ENCODE measurements at regions not wholly inside any gene's neighbourhood (a gene's known extent, or its start where the extent isn't known, plus 50 kb on each side); places are given as distances from the start of the nearest gene placed in this dataset.

DNA sequence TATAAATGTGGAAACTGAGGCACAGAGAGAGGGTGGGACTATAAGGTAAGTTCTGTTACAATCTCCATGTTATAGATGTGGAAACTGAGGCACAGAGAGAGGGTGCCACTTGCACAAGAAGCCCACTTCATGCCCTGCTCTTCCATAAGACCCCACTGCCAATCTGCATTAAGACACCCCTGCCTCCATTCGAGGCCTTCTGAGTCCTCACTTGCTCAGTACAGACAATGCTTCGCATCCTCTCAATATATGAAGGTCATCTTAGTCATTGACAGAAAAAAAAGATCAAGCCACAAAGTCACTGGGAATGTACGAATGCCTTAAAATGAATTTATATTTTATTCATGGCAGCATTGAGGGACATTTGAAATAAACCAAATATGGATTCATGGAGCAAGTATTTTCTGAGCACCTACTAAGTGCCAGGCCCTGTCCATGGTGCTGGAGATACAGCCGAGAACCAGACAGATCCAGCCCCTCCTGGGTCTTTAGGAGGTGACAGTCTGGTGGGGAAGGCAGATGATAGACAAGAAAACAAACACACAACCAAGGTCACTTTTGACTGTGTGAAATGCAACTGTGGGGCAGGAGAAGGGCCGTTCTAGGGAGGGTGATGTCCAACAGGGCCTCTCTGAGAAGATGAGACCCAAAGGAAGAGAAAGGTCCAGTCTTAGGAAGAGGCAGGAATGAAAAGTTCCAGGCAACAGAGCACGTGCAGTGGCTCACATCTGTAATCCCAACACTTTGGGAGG lies 92.5 kb upstream of the PTPN1 start:
- no peak overlapping the region for H3K27ac Mint-ChIP-seq
- H3K4me1 Mint-ChIP-seq, result no peaks in the 10 kb centered on the region
- no peak overlapping the region for H3K4me3 Mint-ChIP-seq
- intact Hi-C loops (cut with micrococcal nuclease), result no loop called here
- no peak for ATAC-seq (ENCODE audit: low read depth)
- peaks cover 7% of the 10 kb centered on the region for H3K27me3 Mint-ChIP-seq
- peaks cover 6% of the 10 kb centered on the region for H3K9me3 Mint-ChIP-seq
- CTCF ChIA-PET, result no interaction called here
- no peaks in the 10 kb centered on the region for H3K36me3 Mint-ChIP-seq (ENCODE audit: low read depth)
- no peak for DNase-seq
- POLR2A ChIA-PET, result no interaction called here
- TF ChIP-seq, protein P1, sequence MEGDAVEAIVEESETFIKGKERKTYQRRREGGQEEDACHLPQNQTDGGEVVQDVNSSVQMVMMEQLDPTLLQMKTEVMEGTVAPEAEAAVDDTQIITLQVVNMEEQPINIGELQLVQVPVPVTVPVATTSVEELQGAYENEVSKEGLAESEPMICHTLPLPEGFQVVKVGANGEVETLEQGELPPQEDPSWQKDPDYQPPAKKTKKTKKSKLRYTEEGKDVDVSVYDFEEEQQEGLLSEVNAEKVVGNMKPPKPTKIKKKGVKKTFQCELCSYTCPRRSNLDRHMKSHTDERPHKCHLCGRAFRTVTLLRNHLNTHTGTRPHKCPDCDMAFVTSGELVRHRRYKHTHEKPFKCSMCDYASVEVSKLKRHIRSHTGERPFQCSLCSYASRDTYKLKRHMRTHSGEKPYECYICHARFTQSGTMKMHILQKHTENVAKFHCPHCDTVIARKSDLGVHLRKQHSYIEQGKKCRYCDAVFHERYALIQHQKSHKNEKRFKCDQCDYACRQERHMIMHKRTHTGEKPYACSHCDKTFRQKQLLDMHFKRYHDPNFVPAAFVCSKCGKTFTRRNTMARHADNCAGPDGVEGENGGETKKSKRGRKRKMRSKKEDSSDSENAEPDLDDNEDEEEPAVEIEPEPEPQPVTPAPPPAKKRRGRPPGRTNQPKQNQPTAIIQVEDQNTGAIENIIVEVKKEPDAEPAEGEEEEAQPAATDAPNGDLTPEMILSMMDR (IDR thresholded peaks at IDR 0.05), result no peak

DNA sequence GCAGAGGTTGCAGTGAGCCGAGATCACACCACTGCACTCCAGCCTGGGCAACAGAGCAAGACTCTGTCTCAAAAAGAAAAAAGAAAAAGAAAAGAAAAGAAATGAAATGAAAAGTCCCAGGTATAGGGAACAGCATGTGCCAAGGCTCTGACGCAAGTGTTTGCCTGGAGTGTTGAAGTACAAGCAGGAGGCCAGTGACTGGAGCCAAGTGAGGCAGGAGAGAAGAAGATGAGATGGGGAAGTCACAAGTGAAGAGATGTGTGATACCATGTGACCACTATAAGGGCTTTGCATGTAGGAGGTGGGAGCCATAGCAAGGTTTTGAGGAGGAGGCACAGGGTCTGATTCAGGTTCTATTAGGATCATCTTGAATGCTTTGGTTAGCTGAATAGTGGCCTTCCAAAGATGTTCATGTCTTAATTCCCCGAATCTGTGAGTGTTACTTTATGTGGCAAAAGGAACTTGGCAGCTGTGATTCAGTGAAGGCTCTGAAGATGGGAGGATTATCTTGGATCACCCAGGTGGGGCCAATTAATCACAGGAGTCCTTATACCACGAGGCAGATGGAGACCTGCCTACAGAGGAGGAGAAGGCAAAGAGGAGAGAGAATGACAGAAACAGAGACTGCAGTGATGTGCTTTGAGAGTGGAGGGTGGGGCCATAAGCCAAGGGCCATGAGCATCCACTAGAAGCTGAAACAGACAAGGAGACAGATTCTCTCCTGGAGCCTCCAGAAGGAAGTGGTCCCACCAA lies 91.1 kb upstream of the PTPN1 start:
- ChIA-PET CTCF (no interaction called here), POLR2A (no interaction called here)
- Mint-ChIP-seq H3K27me3 (peaks cover 9% of the 10 kb centered on the region), H3K36me3 (ENCODE audit: low read depth) (no peaks in the 10 kb centered on the region), H3K4me3 (no peak overlapping the region), H3K4me1 (no peaks in the 10 kb centered on the region), H3K9me3 (peaks cover 3% of the 10 kb centered on the region), H3K27ac (no peak overlapping the region)
- intact Hi-C loops (cut with micrococcal nuclease), result no loop called here
- DNase-seq (no peak), ATAC-seq (ENCODE audit: low read depth) (no peak)
- TF ChIP-seq, protein P1 (IDR thresholded peaks at IDR 0.05), result no peak

DNA sequence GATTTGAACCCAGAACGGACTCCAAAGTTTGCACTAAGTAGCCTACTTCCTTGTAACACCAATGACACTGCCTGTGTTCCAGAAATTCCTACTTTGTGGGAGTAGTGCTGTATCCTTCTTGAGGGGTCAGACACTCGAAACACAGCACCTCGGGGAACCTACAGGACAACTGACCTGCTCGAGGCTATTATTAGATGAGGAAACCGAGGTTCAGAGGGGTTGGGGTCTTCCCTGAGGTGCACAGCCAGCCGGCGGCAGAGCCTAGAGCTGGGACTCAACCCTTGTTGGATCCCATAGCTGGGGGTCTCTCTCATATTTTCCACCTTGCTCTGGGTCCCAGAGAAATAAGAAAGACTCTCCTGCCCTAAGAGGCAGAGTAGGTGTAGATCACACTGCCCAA lies 89.8 kb upstream of the PTPN1 start:
- no peak for DNase-seq
- Mint-ChIP-seq H3K4me1 (no peaks in the 10 kb centered on the region), H3K4me3 (no peak overlapping the region), H3K36me3 (ENCODE audit: low read depth) (no peaks in the 10 kb centered on the region), H3K27ac (no peak overlapping the region), H3K9me3 (peaks cover 3% of the 10 kb centered on the region), H3K27me3 (peaks cover 13% of the 10 kb centered on the region)
- intact Hi-C loops (cut with micrococcal nuclease), result no loop called here
- ChIA-PET CTCF (no interaction called here), POLR2A (no interaction called here)
- TF ChIP-seq, protein P1 (IDR thresholded peaks at IDR 0.05), result no peak
- ATAC-seq (ENCODE audit: low read depth), result no peak

DNA sequence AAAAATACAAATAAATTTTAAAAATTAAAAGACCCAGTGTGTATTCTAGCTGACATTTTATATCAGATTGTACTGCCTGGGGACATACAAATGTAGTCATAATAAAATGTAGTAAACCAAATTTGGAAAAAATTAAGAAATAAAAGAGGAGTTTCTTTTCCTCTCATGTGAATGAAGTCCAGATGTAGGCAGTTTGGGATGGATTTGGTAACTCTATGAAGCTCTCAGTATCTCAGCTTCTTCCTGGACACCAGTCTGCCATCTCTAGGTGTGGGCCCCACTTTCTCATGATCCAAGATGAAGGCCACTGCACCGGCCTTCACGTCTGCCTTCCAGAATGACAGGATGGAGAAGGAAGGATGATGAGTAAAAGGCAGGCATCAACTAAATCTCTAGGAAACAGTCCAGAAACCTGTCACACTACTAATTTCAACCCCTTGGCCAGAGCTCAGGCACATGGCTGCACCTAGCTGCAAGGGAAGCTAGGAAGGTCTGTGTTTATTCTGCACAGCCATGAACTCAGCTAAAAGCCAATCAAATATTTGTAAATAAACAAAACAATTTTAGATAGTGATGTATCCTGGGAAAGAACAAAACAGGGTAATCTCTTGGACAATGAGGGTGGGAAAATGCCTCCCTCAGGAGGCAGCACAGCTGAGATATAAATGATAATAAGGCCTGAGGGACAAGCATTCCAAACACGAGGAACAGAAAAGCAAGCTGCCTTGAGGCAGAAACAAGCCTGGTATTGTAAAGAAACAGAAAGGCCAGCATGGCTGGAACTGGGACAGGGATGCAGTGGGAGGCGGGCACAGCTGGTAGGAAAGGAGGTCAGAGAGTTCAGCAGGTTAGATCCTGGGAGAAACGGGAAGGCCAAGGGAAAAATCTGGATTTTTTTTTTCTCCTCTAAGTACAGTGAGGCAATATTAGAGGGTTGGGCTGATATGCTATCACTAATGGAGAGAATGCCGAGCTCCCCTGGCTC lies 88.5 kb upstream of the PTPN1 start:
- no peak for DNase-seq
- H3K27ac Mint-ChIP-seq, result no peak overlapping the region
- peaks cover 3% of the 10 kb centered on the region for H3K9me3 Mint-ChIP-seq
- no peak overlapping the region for H3K4me3 Mint-ChIP-seq
- TF ChIP-seq, protein P1 (IDR thresholded peaks at IDR 0.05), result no peak
- POLR2A ChIA-PET, result no interaction called here
- no peaks in the 10 kb centered on the region for H3K4me1 Mint-ChIP-seq
- ATAC-seq (ENCODE audit: low read depth), result no peak
- H3K27me3 Mint-ChIP-seq, result peaks cover 13% of the 10 kb centered on the region
- intact Hi-C loops (cut with micrococcal nuclease), result no loop called here
- CTCF ChIA-PET, result no interaction called here
- no peaks in the 10 kb centered on the region for H3K36me3 Mint-ChIP-seq (ENCODE audit: low read depth)

DNA sequence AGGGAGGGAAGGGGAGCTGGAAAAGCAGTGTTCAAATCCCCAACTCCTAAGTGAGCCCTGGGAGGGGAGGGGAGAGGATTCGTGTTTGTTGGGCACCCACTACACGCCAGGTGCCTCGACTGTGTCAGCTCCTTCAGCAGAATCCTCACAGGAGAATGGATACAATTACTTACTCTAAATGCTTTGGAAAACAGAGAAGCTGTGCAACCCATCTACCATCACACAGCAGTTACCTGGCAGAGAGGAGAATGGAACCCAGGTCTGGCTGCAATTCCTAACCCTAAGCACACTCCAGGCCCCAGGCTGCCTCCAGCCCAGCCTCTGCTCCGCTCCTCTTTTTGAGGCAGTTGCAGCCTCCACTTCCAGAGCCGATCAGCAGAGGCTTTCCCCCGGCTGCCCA lies 86.4 kb upstream of the PTPN1 start:
- no peaks in the 10 kb centered on the region for H3K36me3 Mint-ChIP-seq (ENCODE audit: low read depth)
- DNase-seq (no peak), ATAC-seq (ENCODE audit: low read depth) (no peak)
- ChIA-PET POLR2A (no interaction called here), CTCF (no interaction called here)
- H3K27ac Mint-ChIP-seq, result no peak overlapping the region
- TF ChIP-seq, protein P1 (IDR thresholded peaks at IDR 0.05), result no peak
- intact Hi-C loops (cut with micrococcal nuclease), result no loop called here
- peaks cover 3% of the 10 kb centered on the region for H3K9me3 Mint-ChIP-seq
- no peaks in the 10 kb centered on the region for H3K4me1 Mint-ChIP-seq
- no peak overlapping the region for H3K4me3 Mint-ChIP-seq
- H3K27me3 Mint-ChIP-seq, result peaks cover 15% of the 10 kb centered on the region

All from activated B cell treated with CpG ODN at 0.5 μM for 24 hours (primary cell).